OCI-LY1 (cell line): ENCODE measurements at regions not wholly inside any gene's neighbourhood (a gene's known extent, or its start where the extent isn't known, plus 50 kb on each side); places are given as distances from the start of the nearest gene placed in this dataset.

Source experiments
- H2AFZ ChIP-seq: fragments of 200-600 bp; sonication (generic), shearing (Covaris generic); 2 replicates; pipeline ENCODE4 v1.6.0; 2014; ENCODE audit warnings: antibody characterized with exemption, mild to moderate bottlenecking, low read length
- H3F3A ChIP-seq: fragments of 200-600 bp; sonication (generic), shearing (Covaris generic); 2 replicates; pipeline ENCODE4 v1.6.0; 2014; ENCODE audit warnings: mild to moderate bottlenecking, antibody characterized with exemption, low read length, moderate library complexity; ENCODE audit not compliant: insufficient read depth
- H3K27ac ChIP-seq: fragments of 200-600 bp; sonication (generic); 2 replicates; pipeline ENCODE4 v1.5.1; 2014; ENCODE audit warnings: low read length, mixed run types, mild to moderate bottlenecking, low read depth; ENCODE audit not compliant: poor library complexity, severe bottlenecking
- H3K27me3 ChIP-seq: fragments of 200-600 bp; sonication (generic); 2 replicates; pipeline ENCODE4 v1.6.0; 2014; ENCODE audit warnings: antibody characterized with exemption, mild to moderate bottlenecking, low read length, moderate library complexity; ENCODE audit not compliant: insufficient read depth
- H3K36me3 ChIP-seq: fragments of 200-600 bp; sonication (generic); 2 replicates; pipeline ENCODE4 v1.6.1; 2014; ENCODE audit warnings: mild to moderate bottlenecking, antibody characterized with exemption, low read length, moderate library complexity, mixed read lengths; ENCODE audit not compliant: insufficient read depth
- H3K4me1 ChIP-seq: fragments of 200-600 bp; sonication (generic); 2 replicates; pipeline ENCODE4 v1.5.1; 2014; ENCODE audit warnings: mild to moderate bottlenecking, low read length, moderate library complexity; ENCODE audit not compliant: insufficient read depth, severe bottlenecking
- H3K4me2 ChIP-seq: fragments of 200-600 bp; sonication (generic), shearing (Covaris generic); 2 replicates; pipeline ENCODE4 v1.6.1; 2014; ENCODE audit warnings: low read length
- H3K4me3 ChIP-seq: fragments of 200-600 bp; sonication (generic); 2 replicates; pipeline ENCODE4 v1.5.1; 2014; ENCODE audit warnings: low read length, low read depth, mild to moderate bottlenecking, mixed read lengths; ENCODE audit not compliant: poor library complexity, severe bottlenecking
- H3K79me2 ChIP-seq: fragments of 200-600 bp; shearing (Covaris generic); 2 replicates; pipeline ENCODE4 v1.6.1; 2016; ENCODE audit warnings: mixed run types, low read length, mixed read lengths; ENCODE audit not compliant: insufficient read depth
- H3K9ac ChIP-seq: fragments of 200-600 bp; sonication (generic), shearing (Covaris generic); 2 replicates; pipeline ENCODE4 v1.6.1; 2014; ENCODE audit warnings: mild to moderate bottlenecking, low read length, mixed read lengths
- H3K9me2 ChIP-seq: fragments of 200-600 bp; sonication (generic), shearing (Covaris generic); 2 replicates; pipeline ENCODE4 v1.6.1; 2014; ENCODE audit warnings: low read depth, mild to moderate bottlenecking, low read length, mixed read lengths
- H3K9me3 ChIP-seq: fragments of 200-600 bp; shearing (Covaris generic); 2 replicates; pipeline ENCODE4 v1.6.1; 2014; ENCODE audit warnings: low read length, mixed read lengths
- H4K20me1 ChIP-seq: fragments of 200-600 bp; sonication (generic), shearing (Covaris generic); 2 replicates; pipeline ENCODE4 v1.6.0; 2016; ENCODE audit warnings: mild to moderate bottlenecking, low read length; ENCODE audit not compliant: insufficient read depth
- EZH2 ChIP-seq: fragments of 200-600 bp; sonication (generic), shearing (Covaris generic); IDR thresholded peaks from 2 replicates; pipeline ENCODE4 v1.8.0; 2017; ENCODE audit warnings: borderline replicate concordance, mixed run types, mild to moderate bottlenecking, antibody characterized with exemption, low read length, moderate library complexity, mixed read lengths
- TF ChIP-seq, protein P1 (sequence below): fragments of 200-600 bp; sonication (generic), shearing (Covaris generic); IDR thresholded peaks from 2 replicates; pipeline ENCODE4 v1.5.1; 2017; ENCODE audit warnings: mild to moderate bottlenecking, antibody characterized with exemption, low read length, moderate library complexity, mixed read lengths

DNA sequence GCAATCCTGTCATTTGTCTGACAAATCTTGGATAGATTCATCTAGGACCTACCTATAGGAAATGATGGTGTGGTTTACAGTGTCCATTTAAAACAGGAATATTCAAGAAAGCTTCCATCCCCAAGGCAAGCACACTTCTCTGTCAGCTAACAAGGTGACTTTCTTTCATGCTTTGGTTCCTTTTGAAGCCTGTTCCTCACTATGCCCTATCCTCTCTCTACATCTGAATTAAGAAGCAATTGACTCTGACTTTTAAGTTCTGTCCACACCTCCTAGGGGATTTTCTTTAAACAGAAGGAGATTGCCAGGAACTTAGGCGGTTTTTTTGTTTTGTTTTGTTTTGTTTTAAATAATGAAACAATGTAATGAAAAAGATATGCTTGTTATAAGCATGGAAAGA is 1181.4 kb upstream of the TENM3 start:
- no peaks in the 10 kb centered on the region for H3K9me3 ChIP-seq
- no peaks in the 10 kb centered on the region for H4K20me1 ChIP-seq
- H2AFZ ChIP-seq, result no peak overlapping the region

DNA sequence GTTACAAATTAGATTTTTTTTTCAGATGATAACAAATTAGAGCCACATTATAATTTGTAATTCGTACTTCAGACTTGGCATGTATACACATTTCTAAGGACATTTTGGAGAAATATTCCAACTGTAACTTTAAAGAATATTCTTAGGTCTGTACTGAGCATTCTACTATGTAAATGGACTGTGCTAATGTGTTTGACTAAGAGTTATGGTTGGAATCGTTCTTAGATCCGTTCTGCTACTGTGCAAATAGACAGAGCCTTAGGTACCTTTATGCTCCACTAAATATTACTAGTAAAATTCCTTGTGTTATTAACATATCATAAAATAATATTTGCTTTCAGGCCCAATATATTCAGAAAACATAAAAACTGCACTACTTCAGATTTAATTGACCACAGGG is 1180.0 kb upstream of the TENM3 start:
- Histone ChIP-seq H3K27ac (no peak overlapping the region), H3K4me2 (no peak overlapping the region), H3K27me3 (no peaks in the 10 kb centered on the region)

More for the DNA sequence above, 1181.4 kb upstream of the TENM3 start:
- H3K27me3 ChIP-seq, result no peaks in the 10 kb centered on the region
- H3K9ac ChIP-seq, result no peak overlapping the region
- TF ChIP-seq EZH2, result no peak
- TF ChIP-seq, protein P1, sequence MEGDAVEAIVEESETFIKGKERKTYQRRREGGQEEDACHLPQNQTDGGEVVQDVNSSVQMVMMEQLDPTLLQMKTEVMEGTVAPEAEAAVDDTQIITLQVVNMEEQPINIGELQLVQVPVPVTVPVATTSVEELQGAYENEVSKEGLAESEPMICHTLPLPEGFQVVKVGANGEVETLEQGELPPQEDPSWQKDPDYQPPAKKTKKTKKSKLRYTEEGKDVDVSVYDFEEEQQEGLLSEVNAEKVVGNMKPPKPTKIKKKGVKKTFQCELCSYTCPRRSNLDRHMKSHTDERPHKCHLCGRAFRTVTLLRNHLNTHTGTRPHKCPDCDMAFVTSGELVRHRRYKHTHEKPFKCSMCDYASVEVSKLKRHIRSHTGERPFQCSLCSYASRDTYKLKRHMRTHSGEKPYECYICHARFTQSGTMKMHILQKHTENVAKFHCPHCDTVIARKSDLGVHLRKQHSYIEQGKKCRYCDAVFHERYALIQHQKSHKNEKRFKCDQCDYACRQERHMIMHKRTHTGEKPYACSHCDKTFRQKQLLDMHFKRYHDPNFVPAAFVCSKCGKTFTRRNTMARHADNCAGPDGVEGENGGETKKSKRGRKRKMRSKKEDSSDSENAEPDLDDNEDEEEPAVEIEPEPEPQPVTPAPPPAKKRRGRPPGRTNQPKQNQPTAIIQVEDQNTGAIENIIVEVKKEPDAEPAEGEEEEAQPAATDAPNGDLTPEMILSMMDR, result no peak
- peaks cover 15% of the 10 kb centered on the region for H3K4me1 ChIP-seq
- no peak overlapping the region for H3K27ac ChIP-seq
- H3K36me3 ChIP-seq, result no peaks in the 10 kb centered on the region; the same call in 1 of the 2 replicates
- H3K4me2 ChIP-seq, result no peak overlapping the region
- H3K9me2 ChIP-seq, result no peaks in the 10 kb centered on the region
- no peaks in the 10 kb centered on the region for H3K79me2 ChIP-seq
- no peak overlapping the region for H3K4me3 ChIP-seq
- H3F3A ChIP-seq, result no peaks in the 10 kb centered on the region

DNA sequence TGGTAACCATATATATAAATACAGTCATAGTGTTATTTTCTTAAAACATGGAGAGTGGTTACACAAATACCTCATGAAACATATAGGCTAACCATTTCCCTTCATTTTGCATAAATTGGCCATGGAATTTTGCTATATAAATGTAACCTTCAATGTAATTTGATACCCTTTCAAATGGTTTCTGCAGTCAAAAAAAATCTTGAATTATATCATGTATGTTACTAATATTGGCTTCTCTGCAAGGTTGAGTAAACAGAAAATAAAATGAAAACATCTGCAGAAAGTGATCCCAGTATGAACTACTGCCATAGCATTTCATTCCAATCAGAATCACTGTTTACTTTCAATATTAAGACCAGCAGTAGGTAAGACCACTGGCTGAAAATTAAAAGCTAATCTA is 1165.9 kb upstream of the TENM3 start:
- no peak overlapping the region for H3K4me2 ChIP-seq
- no peak for TF ChIP-seq EZH2
- TF ChIP-seq, protein P1, result no peak
- H2AFZ ChIP-seq, result no peak overlapping the region

More for the DNA sequence above, 1180.0 kb upstream of the TENM3 start:
- Histone ChIP-seq H3K36me3 (no peaks in the 10 kb centered on the region; the same call in 1 of the 2 replicates), H3K4me3 (no peak overlapping the region), H3F3A (no peaks in the 10 kb centered on the region), H3K9me2 (no peaks in the 10 kb centered on the region), H3K4me1 (peaks cover 15% of the 10 kb centered on the region), H3K9ac (no peak overlapping the region), H3K79me2 (no peaks in the 10 kb centered on the region), H3K9me3 (no peaks in the 10 kb centered on the region), H2AFZ (no peak overlapping the region), H4K20me1 (no peaks in the 10 kb centered on the region)
- TF ChIP-seq, protein P1, result no peak
- TF ChIP-seq EZH2, result no peak

More for the DNA sequence above, 1165.9 kb upstream of the TENM3 start:
- Histone ChIP-seq H3K9me3 (no peaks in the 10 kb centered on the region), H3K9me2 (no peaks in the 10 kb centered on the region), H3K9ac (no peak overlapping the region), H3K4me3 (no peak overlapping the region), H3F3A (no peaks in the 10 kb centered on the region), H3K36me3 (no peaks in the 10 kb centered on the region), H3K4me1 (peaks cover 19% of the 10 kb centered on the region), H4K20me1 (no peaks in the 10 kb centered on the region), H3K79me2 (no peaks in the 10 kb centered on the region), H3K27ac (no peak overlapping the region), H3K27me3 (no peaks in the 10 kb centered on the region)
